Muscle layer of duodenum (tissue), 2 donors: ENCODE measurements at regions not wholly inside any gene's neighbourhood (a gene's known extent, or its start where the extent isn't known, plus 50 kb on each side); places are given as distances from the start of the nearest gene placed in this dataset.

ENCODE experiments used
- H3K27ac ChIP-seq: one replicate; pipeline ENCODE4 v1.7.0; 2013; ENCODE audit warnings: mild to moderate bottlenecking, low read length
- H3K27me3 ChIP-seq: one replicate; pipeline ENCODE4 v1.7.0; 2013; ENCODE audit warnings: low read depth, mild to moderate bottlenecking, control low read depth, low read length
- H3K36me3 ChIP-seq, 2 donors: one replicate each; pipeline ENCODE4 v1.7.0; 2013; ENCODE audit warnings: low read length in 2 of 2, control low read depth in 1 of 2, mild to moderate bottlenecking in 1 of 2; ENCODE audit not compliant: insufficient read depth in 2 of 2, control insufficient read depth in 1 of 2
- H3K4me1 ChIP-seq, 2 donors: one replicate each; pipeline ENCODE4 v1.7.0; 2013; ENCODE audit warnings: low read length in 2 of 2, mild to moderate bottlenecking in 2 of 2, control low read depth in 1 of 2, moderate library complexity in 1 of 2; ENCODE audit not compliant: insufficient read depth in 2 of 2, control insufficient read depth in 1 of 2
- H3K4me3 ChIP-seq, 2 donors: one replicate each; pipeline ENCODE4 v1.7.0; 2013; ENCODE audit warnings: low read length in 2 of 2, low read depth in 1 of 2, mild to moderate bottlenecking in 1 of 2
- H3K9me3 ChIP-seq, 2 donors: one replicate each; pipeline ENCODE4 v1.7.0; 2013; ENCODE audit warnings: low read length in 2 of 2, control low read depth in 1 of 2, mild to moderate bottlenecking in 1 of 2; ENCODE audit not compliant: control insufficient read depth in 1 of 2
- donor health status: healthy.

DNA sequence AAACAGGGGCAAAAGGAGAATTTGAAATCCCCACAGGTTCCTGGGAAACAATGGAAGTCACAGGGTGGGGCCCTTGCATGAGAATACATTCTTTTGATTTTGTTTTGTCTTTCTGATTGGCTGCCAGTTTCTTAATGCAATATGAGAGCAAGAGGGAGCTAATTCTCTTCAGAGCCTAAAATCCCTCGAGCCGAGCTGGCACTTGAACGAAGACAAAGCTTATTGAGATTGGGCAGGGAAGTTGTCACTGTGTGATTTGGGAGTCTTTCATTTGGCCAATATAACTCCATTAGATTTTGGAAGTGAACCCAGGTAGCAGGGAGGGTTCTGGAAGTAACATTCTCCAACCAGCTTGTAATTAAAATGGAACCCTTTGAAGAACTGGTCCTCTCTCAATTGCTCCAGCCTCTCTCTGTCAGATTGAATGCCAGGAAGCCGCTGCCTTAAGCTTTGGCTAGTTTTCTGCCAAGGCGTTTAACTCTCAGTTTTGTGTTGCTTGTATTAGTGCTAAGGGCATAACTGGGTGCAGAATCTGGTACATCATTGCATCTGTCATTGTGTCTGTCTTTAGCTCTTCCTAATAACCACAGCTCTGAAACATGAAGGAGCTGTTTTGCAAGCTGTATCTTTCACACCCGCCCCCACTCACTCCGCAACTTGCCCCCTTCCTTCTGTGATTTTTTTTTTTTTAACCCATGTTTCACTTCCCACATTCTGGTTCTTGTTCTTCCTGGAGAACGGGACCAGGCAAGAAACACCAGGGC is 272.0 kb downstream of the MAF start:
- Histone ChIP-seq H3K27ac (no peak overlapping the region), H3K4me3 (no peak overlapping the region), H3K36me3 (no peaks in the 10 kb centered on the region), H3K9me3 (no peaks in the 10 kb centered on the region), H3K4me1 (no peaks in the 10 kb centered on the region), H3K27me3 (no peaks in the 10 kb centered on the region)

DNA sequence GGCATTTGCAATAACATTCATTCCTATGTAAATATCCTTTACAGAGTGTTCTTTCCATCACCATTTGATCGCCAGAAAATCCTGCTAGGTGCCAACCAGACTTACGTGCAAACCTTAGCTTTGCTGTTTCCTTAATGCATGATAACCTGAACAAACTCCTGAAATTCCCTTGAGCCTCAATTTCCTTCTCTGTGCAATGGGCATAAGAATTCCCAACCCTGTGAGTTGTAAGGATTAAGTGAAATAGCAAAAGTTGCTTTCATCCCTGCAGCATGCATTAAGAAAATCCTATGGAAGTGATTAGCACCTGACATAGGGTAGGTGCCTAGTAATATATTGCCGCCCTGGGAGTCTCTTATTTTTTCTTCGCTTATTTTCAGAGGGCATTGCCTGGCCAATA is 272.7 kb downstream of the MAF start:
- no peaks in the 10 kb centered on the region for H3K4me1 ChIP-seq
- H3K9me3 ChIP-seq, result no peaks in the 10 kb centered on the region
- H3K36me3 ChIP-seq, result no peaks in the 10 kb centered on the region
- H3K4me3 ChIP-seq, result no peak overlapping the region
- no peaks in the 10 kb centered on the region for H3K27me3 ChIP-seq
- H3K27ac ChIP-seq, result no peak overlapping the region

DNA sequence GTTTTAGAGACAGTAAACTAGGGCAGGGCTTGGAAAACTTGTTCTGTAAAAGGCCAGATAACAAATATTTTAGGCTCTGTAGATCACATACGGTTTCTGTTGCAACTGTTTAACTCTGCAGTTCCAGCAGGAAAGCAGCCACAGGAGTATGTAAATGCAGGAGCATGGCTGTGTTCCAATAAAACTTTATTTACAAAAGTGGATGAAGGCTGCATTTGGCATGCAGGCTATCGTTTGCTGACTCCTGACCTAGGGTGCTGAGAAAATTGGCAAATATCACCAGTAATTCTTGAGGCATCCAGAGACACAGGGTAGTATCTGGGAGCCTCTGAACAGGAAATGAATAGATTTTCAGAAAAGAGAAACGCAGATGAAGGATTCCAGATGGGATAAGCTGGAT is 274.0 kb downstream of the MAF start:
- H3K36me3 ChIP-seq, result no peaks in the 10 kb centered on the region
- no peaks in the 10 kb centered on the region for H3K4me1 ChIP-seq
- no peaks in the 10 kb centered on the region for H3K9me3 ChIP-seq
- no peak overlapping the region for H3K4me3 ChIP-seq
- H3K27ac ChIP-seq, result no peak overlapping the region
- no peaks in the 10 kb centered on the region for H3K27me3 ChIP-seq

DNA sequence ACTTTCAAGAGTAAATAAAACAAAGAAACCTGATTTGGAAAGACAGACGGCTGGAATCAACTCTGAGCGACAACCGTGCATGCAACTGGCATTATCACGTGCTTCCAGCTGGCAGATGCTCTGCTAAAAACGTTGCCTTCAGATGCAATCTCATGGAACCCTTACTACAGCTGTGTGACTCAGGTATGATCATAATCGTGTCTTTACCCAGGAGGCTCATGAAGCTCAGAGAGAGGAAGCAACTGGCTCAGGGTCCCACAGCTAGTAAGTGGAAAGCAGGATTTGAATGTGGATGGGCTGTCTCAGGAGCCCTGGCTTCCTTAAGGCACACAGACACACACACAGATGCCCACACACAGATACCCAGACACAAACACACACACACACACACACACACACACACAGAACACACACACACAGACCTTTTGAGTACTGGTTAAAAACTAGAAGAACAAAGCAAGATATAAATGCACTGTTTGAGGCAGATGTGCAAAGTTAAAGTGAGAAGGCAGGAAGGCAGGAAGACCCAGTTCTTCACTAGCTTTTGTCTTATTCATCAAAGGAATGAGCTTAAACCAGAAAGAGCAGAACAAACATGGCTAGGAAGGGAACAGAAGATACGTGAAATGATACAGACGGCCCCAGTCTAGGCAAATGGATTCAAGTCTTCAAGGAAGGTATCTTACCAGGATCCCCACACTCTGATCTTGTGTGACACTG is 275.2 kb downstream of the MAF start:
- no peaks in the 10 kb centered on the region for H3K9me3 ChIP-seq
- no peak overlapping the region for H3K4me3 ChIP-seq
- H3K36me3 ChIP-seq, result no peaks in the 10 kb centered on the region
- no peaks in the 10 kb centered on the region for H3K27me3 ChIP-seq
- no peaks in the 10 kb centered on the region for H3K4me1 ChIP-seq
- H3K27ac ChIP-seq, result no peak overlapping the region

DNA sequence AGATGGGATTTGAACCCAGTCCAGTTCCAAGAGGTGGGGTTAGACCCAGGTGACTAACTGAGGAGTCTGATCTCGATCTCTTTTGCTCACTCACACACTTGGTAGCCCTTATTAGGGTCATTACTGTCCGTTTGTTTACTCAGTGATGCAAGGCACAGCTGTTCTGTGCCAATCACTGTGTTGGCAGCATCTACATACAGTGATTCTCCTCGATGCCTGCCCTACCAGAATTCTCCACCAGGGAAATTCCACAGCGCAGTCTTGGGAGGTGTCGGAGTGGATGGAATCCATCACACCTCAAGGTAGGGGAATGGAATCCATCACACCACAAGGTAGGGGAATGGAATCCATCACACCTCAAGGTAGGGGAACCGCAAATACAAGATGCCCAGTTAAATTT is 279.6 kb downstream of the MAF start:
- H3K9me3 ChIP-seq, result no peaks in the 10 kb centered on the region
- H3K36me3 ChIP-seq, result no peaks in the 10 kb centered on the region
- no peaks in the 10 kb centered on the region for H3K27me3 ChIP-seq
- no peak overlapping the region for H3K4me3 ChIP-seq
- no peak overlapping the region for H3K27ac ChIP-seq
- no peaks in the 10 kb centered on the region for H3K4me1 ChIP-seq

DNA sequence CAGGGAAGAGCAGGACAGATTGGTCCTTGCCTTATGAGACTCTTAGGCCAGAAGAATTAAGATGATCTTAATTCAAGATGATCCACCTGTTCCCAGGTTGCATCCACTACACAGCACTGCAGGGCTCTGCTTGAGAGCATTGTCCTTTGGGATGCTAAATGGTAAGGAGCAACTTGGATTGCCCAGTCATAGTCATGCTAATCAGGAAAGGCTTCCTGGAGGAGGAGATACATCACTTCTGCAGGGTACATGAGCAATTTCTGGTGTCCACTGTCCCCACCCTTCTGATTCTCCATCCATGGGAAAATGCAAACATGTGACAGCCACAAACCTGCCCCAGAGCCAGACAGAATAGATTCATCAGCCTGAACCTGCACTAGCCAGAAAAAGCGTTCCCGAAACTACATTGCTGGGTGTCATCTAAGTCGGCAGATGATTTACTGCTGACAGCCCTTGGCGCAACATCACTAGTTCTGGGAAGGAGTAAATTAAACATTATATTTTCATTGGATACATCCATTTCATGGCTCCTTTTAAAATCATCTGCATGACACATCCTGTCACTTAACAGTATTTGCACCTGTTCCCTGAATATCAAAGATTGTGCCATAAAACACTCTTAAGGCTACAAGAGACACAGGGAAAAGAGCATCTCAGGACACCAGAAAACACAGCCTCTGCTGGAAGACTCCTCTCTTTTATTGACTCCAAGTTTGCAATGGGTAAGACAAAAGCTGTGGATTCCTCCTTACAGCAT is 282.2 kb downstream of the MAF start:
- no peak overlapping the region for H3K4me3 ChIP-seq
- H3K9me3 ChIP-seq, result no peaks in the 10 kb centered on the region
- H3K36me3 ChIP-seq, result no peaks in the 10 kb centered on the region
- no peaks in the 10 kb centered on the region for H3K27me3 ChIP-seq
- H3K27ac ChIP-seq, result no peak overlapping the region
- no peaks in the 10 kb centered on the region for H3K4me1 ChIP-seq

DNA sequence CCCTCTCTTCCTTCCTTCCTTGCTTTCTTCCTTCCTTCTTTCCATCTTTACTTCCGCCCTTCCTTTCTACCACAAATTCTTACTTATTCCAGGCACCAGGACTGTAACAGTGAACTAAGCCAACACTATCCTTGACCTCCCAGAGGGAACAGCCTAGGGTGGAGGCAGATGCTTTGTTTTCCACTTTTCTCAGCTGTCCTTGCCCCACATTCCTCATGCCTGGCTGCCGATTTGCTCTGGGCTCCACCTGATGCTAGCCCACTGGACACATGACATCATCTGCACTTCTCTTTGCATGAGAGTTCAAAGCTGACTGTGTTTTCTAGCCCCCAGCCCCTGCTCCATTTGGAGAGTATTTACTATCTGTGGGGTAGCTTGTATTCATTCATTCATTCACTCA is 283.0 kb downstream of the MAF start:
- H3K4me3 ChIP-seq, result no peak overlapping the region
- H3K27ac ChIP-seq, result no peak overlapping the region
- no peaks in the 10 kb centered on the region for H3K27me3 ChIP-seq
- H3K4me1 ChIP-seq, result no peaks in the 10 kb centered on the region
- no peaks in the 10 kb centered on the region for H3K9me3 ChIP-seq
- H3K36me3 ChIP-seq, result no peaks in the 10 kb centered on the region

DNA sequence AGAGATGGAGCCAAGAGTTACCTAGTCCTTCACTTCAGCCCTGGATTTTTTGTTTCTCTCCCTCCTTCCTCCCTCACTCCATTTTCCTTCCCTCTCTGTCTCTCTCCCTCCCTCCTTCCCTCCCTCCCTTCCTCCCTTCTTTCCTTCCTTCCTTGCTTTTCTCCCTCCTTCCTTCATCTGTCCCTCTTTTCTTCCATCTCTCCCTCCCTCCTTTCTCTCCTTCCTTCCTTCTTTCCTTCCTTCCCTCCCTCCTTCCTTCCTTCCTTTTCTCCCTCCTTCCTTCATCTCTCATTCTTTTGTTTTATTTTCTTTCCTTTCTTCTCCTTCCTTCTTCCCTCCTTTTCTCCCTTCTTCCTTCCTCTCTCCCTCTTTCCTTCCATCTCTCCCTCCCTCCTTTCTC is 283.5 kb downstream of the MAF start:
- no peak overlapping the region for H3K27ac ChIP-seq
- no peaks in the 10 kb centered on the region for H3K9me3 ChIP-seq
- no peaks in the 10 kb centered on the region for H3K4me1 ChIP-seq
- no peaks in the 10 kb centered on the region for H3K27me3 ChIP-seq
- no peaks in the 10 kb centered on the region for H3K36me3 ChIP-seq
- H3K4me3 ChIP-seq, result no peak overlapping the region

DNA sequence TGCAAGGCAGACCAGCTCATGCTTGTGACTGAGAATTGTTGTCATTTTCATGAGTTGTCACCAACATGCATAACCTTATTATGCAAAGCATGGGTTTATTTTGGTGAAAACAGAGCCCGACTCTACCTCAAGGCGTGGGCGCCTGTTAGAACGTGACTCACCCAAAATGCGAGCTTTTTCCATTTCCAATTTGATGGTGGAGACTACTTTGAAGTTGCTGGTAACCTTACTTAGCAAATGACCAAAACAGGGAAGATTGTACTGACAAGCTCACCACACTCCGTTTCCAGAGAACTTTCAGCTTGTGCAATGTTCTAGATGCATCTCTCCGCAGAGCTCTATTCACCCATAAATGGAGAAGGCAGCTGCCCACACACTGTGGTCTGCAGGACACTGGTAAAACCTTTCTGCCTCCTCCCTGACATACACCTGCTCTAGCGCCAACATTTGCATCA is 284.5 kb downstream of the MAF start:
- Histone ChIP-seq H3K36me3 (no peaks in the 10 kb centered on the region), H3K4me1 (no peaks in the 10 kb centered on the region), H3K9me3 (no peaks in the 10 kb centered on the region), H3K4me3 (no peak overlapping the region), H3K27ac (no peak overlapping the region), H3K27me3 (no peaks in the 10 kb centered on the region)

DNA sequence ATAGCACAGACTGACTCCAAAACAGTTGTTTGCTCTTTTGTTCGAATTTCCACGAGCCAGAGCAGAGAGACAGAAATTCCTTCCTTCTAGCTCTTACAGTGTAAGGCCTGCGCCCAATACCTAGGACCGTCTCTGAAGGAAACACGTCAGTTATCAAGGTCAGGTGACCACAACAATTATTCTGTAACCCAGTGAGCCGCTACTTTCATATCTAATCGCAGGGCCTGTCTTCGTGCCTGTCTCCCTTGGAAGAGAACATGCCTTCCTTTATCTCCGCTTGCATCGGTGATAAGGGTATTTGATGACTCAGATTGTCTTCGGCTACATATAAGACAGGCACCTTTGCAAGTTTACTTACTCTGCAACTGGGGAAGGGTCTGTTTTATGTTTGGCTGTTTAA is 288.0 kb downstream of the MAF start:
- H3K4me1 ChIP-seq, result no peaks in the 10 kb centered on the region
- H3K27ac ChIP-seq, result no peak overlapping the region
- no peaks in the 10 kb centered on the region for H3K27me3 ChIP-seq
- H3K36me3 ChIP-seq, result no peaks in the 10 kb centered on the region
- no peak overlapping the region for H3K4me3 ChIP-seq
- no peaks in the 10 kb centered on the region for H3K9me3 ChIP-seq

DNA sequence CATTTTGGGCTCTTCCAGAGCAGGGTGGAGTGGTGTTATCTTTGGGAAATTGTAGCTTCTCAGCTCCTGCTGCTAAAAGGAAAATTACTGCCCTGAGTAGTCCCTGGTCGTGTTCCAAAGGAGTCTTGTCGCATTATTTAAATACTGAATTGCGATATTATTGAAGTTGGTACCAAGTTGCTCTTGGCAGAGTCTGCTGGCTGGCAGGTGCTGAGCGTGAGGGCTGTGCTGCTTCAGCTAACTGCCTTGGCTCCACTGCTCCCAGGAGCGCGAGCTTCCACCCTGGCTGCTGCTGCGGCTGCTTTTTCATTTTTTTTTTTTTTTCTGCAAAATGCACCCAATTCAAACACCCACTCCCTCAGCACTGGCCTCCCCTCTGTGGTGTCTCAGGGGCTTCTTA is 289.8 kb downstream of the MAF start:
- Histone ChIP-seq H3K4me3 (no peak overlapping the region), H3K4me1 (no peaks in the 10 kb centered on the region)

More for the DNA sequence above, 289.8 kb downstream of the MAF start:
- Histone ChIP-seq H3K27me3 (no peaks in the 10 kb centered on the region), H3K27ac (no peak overlapping the region), H3K9me3 (no peaks in the 10 kb centered on the region), H3K36me3 (no peaks in the 10 kb centered on the region)
